ENCODE measurements at regions not wholly inside any gene's neighbourhood (a gene's known extent, or its start where the extent isn't known, plus 50 kb on each side); places are given as distances from the start of the nearest gene placed in this dataset.

DNA sequence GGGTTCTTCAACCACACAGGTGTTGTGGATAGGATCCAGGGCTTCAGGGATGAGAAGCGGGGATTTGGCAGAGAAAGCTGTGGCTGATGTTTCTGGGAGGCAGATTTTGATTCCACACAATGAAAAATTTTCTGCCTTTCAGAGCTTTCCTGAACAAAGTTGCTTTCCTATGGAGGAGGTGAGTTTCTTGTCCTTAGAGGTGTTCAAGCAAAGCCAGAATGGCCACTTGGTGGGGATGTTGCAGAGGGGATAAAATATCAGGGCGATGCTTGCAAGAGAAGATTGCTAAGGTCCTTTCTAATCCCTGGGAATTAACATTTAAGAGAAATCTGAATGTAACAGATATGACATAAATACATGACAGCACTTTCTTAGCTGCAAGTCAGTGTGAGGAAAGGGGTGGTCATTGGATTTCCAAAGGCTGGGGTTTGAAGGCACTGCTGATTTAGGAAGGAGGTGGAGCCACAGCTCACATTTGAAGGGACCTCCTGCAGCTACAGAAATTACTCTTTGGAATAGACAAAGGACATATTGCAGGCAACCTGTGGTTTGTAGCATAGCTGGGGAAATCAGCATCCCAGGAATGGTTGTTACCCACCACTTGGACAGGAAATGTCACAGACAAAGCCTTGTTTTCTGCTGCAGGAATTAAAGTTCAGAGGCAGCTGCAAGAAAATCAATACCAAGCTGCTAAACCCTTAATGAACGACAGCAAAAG is 271.1 kb upstream of the CHD6 start:
- TF ChIP-seq, protein P1, sequence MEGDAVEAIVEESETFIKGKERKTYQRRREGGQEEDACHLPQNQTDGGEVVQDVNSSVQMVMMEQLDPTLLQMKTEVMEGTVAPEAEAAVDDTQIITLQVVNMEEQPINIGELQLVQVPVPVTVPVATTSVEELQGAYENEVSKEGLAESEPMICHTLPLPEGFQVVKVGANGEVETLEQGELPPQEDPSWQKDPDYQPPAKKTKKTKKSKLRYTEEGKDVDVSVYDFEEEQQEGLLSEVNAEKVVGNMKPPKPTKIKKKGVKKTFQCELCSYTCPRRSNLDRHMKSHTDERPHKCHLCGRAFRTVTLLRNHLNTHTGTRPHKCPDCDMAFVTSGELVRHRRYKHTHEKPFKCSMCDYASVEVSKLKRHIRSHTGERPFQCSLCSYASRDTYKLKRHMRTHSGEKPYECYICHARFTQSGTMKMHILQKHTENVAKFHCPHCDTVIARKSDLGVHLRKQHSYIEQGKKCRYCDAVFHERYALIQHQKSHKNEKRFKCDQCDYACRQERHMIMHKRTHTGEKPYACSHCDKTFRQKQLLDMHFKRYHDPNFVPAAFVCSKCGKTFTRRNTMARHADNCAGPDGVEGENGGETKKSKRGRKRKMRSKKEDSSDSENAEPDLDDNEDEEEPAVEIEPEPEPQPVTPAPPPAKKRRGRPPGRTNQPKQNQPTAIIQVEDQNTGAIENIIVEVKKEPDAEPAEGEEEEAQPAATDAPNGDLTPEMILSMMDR (IDR thresholded peaks at IDR 0.05): no peak
- no peak for TF ChIP-seq ZFX (IDR thresholded peaks at IDR 0.05; ENCODE audit: borderline replicate concordance)
- H3K27ac ChIP-seq: no peak overlapping the region

DNA sequence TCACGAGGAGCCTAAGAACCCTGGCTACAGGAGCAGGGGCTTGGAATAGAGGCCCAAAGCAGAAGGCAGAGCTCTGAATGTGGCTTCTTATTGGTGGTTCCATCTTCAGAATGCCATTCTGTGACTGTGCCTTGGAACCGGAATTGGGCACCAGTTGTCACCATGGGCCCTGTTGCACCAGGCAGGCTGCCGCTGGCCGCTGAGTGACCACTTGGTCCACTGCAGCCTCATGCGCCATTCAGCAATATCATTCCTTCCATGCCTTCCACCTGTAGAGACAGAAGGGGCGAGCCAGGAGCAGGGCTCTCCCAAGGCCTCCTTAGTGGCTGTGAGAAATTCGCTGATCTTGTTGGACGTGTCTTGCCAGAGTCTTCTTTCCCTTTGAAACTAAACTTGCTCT is 270.3 kb upstream of the CHD6 start:
- H3K27ac ChIP-seq: no peak overlapping the region
- TF ChIP-seq, protein P1 (IDR thresholded peaks at IDR 0.05): no peak
- no peak for TF ChIP-seq ZFX (IDR thresholded peaks at IDR 0.05; ENCODE audit: borderline replicate concordance)

DNA sequence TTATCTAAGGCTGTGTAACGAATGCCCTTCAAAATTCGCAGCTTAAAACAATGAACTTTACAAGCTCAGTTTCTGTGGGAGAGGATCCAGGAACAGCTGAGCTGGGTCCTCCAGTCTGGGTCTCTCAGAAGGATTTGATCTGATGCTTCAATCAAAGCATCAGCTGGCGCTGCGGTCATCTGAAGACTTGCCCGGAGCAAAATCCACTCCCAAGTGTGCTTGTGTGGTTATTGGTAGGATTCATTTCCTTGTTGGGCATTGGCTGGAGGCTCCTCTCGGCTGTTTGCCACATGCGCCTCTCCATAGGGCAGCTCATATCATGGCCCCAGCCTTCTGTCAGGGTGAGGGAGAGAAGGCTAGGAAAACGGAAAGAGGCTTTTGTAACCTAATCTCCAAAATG is 269.3 kb upstream of the CHD6 start:
- TF ChIP-seq ZFX (IDR thresholded peaks at IDR 0.05; ENCODE audit: borderline replicate concordance): no peak
- TF ChIP-seq, protein P1 (IDR thresholded peaks at IDR 0.05): no peak
- H3K27ac ChIP-seq: no peak overlapping the region

DNA sequence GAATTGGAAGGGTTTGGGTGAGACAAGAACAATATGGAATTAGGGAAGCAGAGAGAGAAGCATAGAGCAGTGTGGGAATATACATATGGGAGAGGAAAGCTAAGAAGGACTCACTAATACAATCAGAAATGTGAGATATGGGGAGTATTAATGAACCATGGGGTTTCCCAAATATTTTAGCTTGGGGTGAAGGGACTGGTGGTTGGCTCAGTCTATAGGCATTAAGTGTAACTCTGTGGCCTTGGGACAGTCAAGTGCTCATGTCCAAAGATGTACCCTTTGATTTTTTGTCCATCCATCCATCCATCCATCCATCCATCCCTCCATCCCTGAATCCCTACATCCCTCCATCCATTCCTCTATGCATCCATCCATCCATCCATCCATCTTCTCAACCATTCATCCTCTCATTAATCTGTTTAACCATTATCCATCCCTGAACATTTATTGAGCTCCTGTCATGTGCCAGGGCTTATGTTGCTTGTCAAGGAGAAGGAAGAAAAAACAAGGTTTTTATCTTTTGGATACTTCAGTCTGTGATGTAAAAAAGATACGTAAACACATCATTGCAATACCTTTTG is 263.4 kb upstream of the CHD6 start:
- TF ChIP-seq ZFX (IDR thresholded peaks at IDR 0.05; ENCODE audit: borderline replicate concordance): no peak
- TF ChIP-seq, protein P1 (IDR thresholded peaks at IDR 0.05): no peak
- H3K27ac ChIP-seq: no peak overlapping the region

DNA sequence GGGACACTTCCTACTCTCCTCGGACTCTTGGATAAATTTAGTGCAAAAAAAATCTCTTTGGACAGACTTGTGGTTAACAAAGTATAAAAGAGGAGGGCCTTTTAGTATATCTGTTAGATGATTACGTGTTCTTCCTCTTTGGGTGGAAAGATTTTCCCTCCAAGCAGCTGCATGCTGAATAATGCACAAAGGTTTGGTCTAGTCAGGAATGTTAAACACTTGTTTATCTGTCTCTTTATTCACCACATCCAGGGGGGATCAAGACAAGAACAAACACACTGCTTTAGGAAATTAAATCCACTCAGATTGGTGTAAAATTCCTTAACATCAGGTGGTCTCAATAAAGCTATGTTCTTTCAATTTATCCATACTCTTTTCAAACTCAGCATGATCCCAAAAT is 260.9 kb upstream of the CHD6 start:
- no peak overlapping the region for H3K27ac ChIP-seq
- TF ChIP-seq ZFX (IDR thresholded peaks at IDR 0.05; ENCODE audit: borderline replicate concordance): no peak
- TF ChIP-seq, protein P1 (IDR thresholded peaks at IDR 0.05): no peak

DNA sequence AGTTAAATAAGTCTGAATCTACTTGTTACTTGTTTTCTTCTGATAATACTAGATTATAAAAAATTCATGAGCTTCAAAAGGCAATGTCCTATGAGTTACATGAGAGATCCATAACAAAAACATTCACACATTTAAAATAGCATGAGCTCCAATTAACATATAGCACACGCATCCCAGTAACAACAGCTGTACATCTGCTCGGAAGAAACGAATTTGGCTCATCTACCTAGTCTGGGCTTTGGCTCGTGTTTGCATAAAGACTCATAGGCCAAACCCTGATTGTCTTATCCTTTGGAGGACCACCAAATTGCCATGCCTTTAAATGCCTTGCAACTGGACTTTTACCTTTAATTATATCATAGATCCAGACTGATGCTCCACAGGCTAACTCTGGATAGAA is 259.7 kb upstream of the CHD6 start:
- TF ChIP-seq, protein P1 (IDR thresholded peaks at IDR 0.05): no peak
- no peak for TF ChIP-seq ZFX (IDR thresholded peaks at IDR 0.05; ENCODE audit: borderline replicate concordance)

DNA sequence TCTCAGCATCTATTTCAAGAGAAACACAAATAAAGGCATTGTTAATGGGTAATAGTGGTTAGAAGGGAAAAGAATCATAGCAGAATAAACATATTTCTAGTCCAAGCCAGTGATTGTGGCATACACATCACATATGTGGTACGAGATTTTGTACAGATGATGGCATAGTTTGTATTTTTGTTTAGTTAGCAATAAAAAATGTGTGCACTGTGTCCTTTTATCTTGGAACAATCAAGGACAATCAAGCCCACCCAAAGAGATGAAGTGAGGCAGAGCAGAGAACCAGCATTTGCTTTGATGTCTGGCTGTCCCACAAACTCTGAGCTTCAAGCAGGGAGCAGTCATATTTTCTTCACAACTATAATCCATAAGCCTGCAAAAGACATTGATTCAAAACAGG is 256.5 kb upstream of the CHD6 start:
- no peak overlapping the region for H3K27ac ChIP-seq
- TF ChIP-seq, protein P1 (IDR thresholded peaks at IDR 0.05): no peak
- TF ChIP-seq ZFX (IDR thresholded peaks at IDR 0.05; ENCODE audit: borderline replicate concordance): no peak

More for the DNA sequence above, 259.7 kb upstream of the CHD6 start:
- no peak overlapping the region for H3K27ac ChIP-seq

Measured in 22Rv1 (cell line).